Mucosa of descending colon (tissue), 3 donors: ENCODE measurements at regions not wholly inside any gene's neighbourhood (a gene's known extent, or its start where the extent isn't known, plus 50 kb on each side); places are given as distances from the start of the nearest gene placed in this dataset.
"Not testable (repeated sequence)": the region's sequence is repeated elsewhere in the genome, so short reads cannot be mapped to it uniquely, and the experiment has no call there.

Source experiments
- ATAC-seq: fragments of 200-7000 bp; cut with Tn5 transposase; one replicate; pipeline ENCODE4 v1.9.1; 2020; ENCODE audit warnings: mild to moderate bottlenecking, moderate library complexity
- DNase-seq, 3 donors: peaks; one replicate each; pipeline ENCODE4 v3.0.0-alpha.2; 2020
- H3K36me3 ChIP-seq: fragments of 200-600 bp; one replicate; pipeline ENCODE4 v1.8.0; 2021; ENCODE audit warnings: low read depth, mild to moderate bottlenecking
- H3K4me1 ChIP-seq: fragments of 200-600 bp; one replicate; pipeline ENCODE4 v1.8.0; 2021; ENCODE audit warnings: low read depth, mild to moderate bottlenecking
- H3K4me3 ChIP-seq: fragments of 200-600 bp; one replicate; pipeline ENCODE4 v1.8.0; 2021; ENCODE audit warnings: mild to moderate bottlenecking
- H3K9me3 ChIP-seq: fragments of 200-600 bp; one replicate; pipeline ENCODE4 v1.8.0; 2021; ENCODE audit warnings: mild to moderate bottlenecking
- CTCF ChIP-seq: fragments of 200-600 bp; IDR thresholded peaks from one replicate; pipeline ENCODE4 v1.8.0; 2022; ENCODE audit warnings: antibody characterized with exemption, mild to moderate bottlenecking
- intact Hi-C, 2 donors: fragments of 100-400 bp; cut with DNase I in 1 of 2; cut with micrococcal nuclease in 1 of 2; formaldehyde crosslinking; loops; one replicate each; pipeline versions ENCODE4 v1.11.0 to v1.11.1; 2022; cut with DNase I, micrococcal nuclease
- donor health status: DM: no; HTN: no; CAD: no; lungs with moderate emphysema.
- donor health status: DM: no; HTN: no; CAD: no.
- donor health status: DM: no; HTN: yes; CAD: no.

DNA sequence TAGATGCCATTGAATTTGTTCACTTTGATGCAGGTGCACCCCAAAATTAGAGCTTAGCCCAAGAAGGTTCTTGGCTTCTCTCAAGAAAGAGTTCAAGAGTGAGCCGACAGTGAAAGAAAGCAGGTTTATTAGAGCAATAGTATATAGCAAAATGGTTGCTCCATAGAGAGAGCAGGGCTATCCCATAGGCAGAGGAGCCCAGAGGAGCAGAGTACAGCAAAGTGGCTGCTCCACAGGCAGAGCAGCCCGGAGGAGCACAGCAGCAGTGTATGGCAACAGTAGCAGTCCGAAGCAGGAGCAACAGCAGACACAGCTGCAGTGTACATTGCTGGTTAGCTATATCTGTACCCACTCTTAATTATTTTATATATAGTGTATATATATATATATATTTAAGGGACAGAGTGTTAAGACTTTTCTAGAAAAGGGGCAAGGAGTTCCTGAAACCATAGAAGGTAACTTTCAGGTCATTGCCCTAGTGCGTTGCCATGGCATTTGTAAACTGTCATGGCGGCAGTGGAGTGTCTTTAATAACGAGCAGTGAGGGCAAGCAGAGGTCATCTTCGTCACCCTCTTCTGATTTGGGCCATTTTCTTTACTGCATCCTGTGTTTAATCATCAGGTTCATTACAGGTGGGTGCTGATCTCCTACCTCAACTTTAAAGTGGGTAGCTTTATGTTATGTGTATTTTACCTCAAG, 222.7 kb downstream of the CYB561 start:
- TF ChIP-seq CTCF: no peak
- no peaks in the 10 kb centered on the region for H3K4me1 ChIP-seq
- DNase-seq: no peak
- ATAC-seq: no peak
- H3K36me3 ChIP-seq: no peaks in the 10 kb centered on the region
- no peak overlapping the region for H3K4me3 ChIP-seq
- intact Hi-C loops: no loop called here
- peaks cover 2% of the 10 kb centered on the region for H3K9me3 ChIP-seq

GRCh38 chr17:63224644-63225043, 221.5 kb downstream of the CYB561 start:
- peaks cover 2% of the 10 kb centered on the region for H3K9me3 ChIP-seq
- no peak overlapping the region for H3K4me3 ChIP-seq
- H3K4me1 ChIP-seq: no peaks in the 10 kb centered on the region
- TF ChIP-seq CTCF: no peak
- DNase-seq (no peak), ATAC-seq (no peak)
- intact Hi-C loops: no loop called here
- H3K36me3 ChIP-seq: no peaks in the 10 kb centered on the region

DNA sequence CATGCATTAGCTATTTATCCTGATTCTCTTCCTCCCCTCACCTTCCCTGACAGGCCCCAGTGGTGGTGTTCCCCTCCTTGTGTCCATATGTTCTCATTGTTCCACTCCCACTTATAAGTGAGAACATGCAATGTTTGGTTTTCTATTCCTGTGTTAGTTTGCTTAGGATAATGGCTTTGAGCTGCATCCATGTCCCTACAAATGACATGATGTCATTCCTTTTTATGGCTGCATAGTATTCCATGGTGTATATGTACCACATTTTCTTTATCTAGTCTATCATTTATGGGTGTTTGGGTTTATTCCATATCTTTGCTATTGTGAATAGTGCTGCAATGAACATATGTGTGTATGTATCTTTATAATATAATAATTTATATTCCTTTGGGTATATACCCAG, 219.4 kb downstream of the CYB561 start:
- ATAC-seq, intact Hi-C loops, DNase-seq, H3K4me3 ChIP-seq, H3K4me1 ChIP-seq, H3K36me3 ChIP-seq: not testable (repeated sequence)
- H3K9me3 ChIP-seq: peaks cover 11% of the 10 kb centered on the region

DNA sequence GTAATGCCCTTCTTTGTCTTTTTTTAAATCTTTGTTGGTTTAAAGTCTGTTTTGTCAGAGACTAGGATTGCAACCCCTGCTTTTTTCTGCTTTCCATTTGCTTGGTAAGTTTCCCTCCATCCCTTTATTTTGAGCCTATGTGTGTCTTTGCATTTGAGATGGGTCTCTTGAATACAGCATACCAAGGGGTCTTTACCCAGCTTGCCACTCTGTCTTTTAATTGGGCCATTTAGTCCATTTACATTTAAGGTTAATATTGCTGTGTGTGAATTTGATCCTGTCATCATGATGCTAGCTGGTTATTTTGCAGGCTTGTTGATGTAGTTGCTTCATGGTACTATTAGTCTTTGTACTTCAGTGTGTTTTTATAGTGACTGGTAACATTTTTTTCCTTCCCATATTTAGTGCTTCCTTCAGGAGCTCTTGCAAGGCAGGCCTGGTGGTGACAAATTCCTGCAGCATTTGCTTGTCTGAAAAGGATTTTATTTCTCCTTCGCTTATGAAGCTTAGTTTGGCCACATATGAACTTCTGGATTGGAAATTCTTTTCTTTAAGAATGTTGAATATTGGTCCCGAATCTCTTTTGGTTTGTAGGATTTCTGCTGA, 215.0 kb downstream of the CYB561 start:
- H3K4me3 ChIP-seq, DNase-seq, H3K36me3 ChIP-seq, intact Hi-C loops, ATAC-seq, H3K4me1 ChIP-seq: not testable (repeated sequence)
- H3K9me3 ChIP-seq: peaks cover 11% of the 10 kb centered on the region

DNA sequence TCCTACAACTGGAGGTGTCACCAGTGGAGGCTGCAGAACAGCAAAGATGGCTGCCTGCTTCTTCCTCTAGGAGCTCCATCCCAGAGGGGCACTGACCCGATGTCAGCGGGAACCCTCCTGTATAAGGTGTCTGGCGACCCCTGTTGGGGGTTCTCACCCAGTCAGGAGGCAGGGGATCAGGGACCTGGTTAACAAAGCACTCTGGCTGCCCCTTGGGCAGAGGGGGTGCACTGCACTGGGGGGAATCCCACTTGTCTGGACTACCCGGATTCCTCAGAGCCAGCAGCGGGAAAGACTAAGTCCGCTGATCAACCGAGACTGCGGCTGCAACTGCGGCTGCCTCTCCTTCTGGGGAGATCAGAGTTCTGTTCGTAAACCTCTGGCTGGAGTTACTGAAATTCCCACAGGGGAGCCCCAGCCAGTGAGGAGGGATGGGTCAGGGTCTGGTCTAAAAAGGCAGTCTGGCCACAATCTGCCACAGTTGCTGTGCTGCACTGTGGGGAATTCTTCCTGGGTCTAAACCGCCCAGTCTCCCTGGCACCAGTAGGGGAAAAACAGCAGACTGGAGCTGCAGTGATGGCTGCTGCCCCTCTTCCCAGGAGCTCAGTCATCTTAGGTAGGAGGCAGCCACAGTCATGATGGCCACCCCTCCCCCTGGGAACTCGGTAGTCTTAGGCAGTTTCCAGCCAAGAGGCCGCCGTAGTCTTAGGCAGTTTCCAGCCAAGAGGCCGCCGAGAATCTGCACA, 213.4 kb downstream of the CYB561 start:
- intact Hi-C loops: no loop called here
- ATAC-seq: no peak
- H3K9me3 ChIP-seq: peaks cover 9% of the 10 kb centered on the region
- no peak for TF ChIP-seq CTCF
- no peaks in the 10 kb centered on the region for H3K36me3 ChIP-seq
- no peaks in the 10 kb centered on the region for H3K4me1 ChIP-seq
- H3K4me3 ChIP-seq: no peak overlapping the region
- no peak for DNase-seq

- DNase-seq: no peak
- Histone ChIP-seq H3K4me1 (no peaks in the 10 kb centered on the region), H3K9me3 (no peaks in the 10 kb centered on the region), H3K36me3 (no peaks in the 10 kb centered on the region), H3K4me3 (no peak overlapping the region)
- no peak for TF ChIP-seq CTCF
- ATAC-seq: no peak
- intact Hi-C loops: no loop called here
These were observed 206.0 kb downstream of the CYB561 start for GRCh38 chr17:63240106-63240505.
